GM13976 (cell line): ENCODE measurements at regions not wholly inside any gene's neighbourhood (a gene's known extent, or its start where the extent isn't known, plus 50 kb on each side); places are given as distances from the start of the nearest gene placed in this dataset.

Source experiments
- DNase-seq: peaks from one replicate; pipeline ENCODE4 v3.0.0; 2012; ENCODE audit warnings: low spot score
- CTCF ChIP-seq: IDR thresholded peaks from 2 replicates; pipeline ENCODE4 v1.5.1; 2012; ENCODE audit warnings: borderline replicate concordance, mild to moderate bottlenecking; ENCODE audit not compliant: insufficient read depth; ENCODE audit errors: extremely low read depth, missing control alignments, control extremely low read depth
- in situ Hi-C: fragments of 300-500 bp; cut with MboI; formaldehyde crosslinking; loops from one replicate; pipeline ENCODE4 v1.12.0; 2022; ENCODE audit warnings: low sequenced_read_pairs, mixed read lengths, inconsistent platforms; ENCODE audit not compliant: unreplicated experiment

- in situ Hi-C loops = no loop called here
- DNase-seq = no peak
- no peak for TF ChIP-seq CTCF
Measured at GRCh38 chr15:93476491-93477177, 387.6 kb upstream of the RGMA start.

GRCh38 chr15:93474728-93475127 is 385.7 kb upstream of the RGMA start:
- in situ Hi-C loops = no loop called here
- no peak for TF ChIP-seq CTCF
- no peak for DNase-seq

GRCh38 chr15:93469994-93470393 is 381.0 kb upstream of the RGMA start:
- in situ Hi-C loops = no loop called here
- DNase-seq = no peak
- TF ChIP-seq CTCF = no peak

GRCh38 chr15:93467337-93467736 is 378.3 kb upstream of the RGMA start:
- DNase-seq = no peak
- in situ Hi-C loops = no loop called here
- no peak for TF ChIP-seq CTCF

- in situ Hi-C loops = no loop called here
- TF ChIP-seq CTCF = no peak
- no peak for DNase-seq
Measured at GRCh38 chr15:93466380-93466779, 377.4 kb upstream of the RGMA start.

- in situ Hi-C loops = no loop called here
- no peak for DNase-seq
- TF ChIP-seq CTCF = no peak
Measured at GRCh38 chr15:93462690-93463089, 373.7 kb upstream of the RGMA start.
